HL-60 (cell line): ENCODE measurements at regions not wholly inside any gene's neighbourhood (a gene's known extent, or its start where the extent isn't known, plus 50 kb on each side); places are given as distances from the start of the nearest gene placed in this dataset.

Source experiments
- TF ChIP-seq, protein P1 (sequence below): IDR thresholded peaks from one replicate; pipeline ENCODE4 v1.5.1; 2011; ENCODE audit warnings: low read length, control low read depth, inconsistent platforms; ENCODE audit not compliant: insufficient read depth
- TF ChIP-seq, protein P2 (sequence below): IDR thresholded peaks from 2 replicates; pipeline ENCODE4 v1.6.1; 2012; ENCODE audit warnings: low read depth; ENCODE audit not compliant: insufficient replicate concordance

GRCh38 chr1:82161700-82162141 is 361.0 kb downstream of the ADGRL2 start:
- TF ChIP-seq, protein P1, sequence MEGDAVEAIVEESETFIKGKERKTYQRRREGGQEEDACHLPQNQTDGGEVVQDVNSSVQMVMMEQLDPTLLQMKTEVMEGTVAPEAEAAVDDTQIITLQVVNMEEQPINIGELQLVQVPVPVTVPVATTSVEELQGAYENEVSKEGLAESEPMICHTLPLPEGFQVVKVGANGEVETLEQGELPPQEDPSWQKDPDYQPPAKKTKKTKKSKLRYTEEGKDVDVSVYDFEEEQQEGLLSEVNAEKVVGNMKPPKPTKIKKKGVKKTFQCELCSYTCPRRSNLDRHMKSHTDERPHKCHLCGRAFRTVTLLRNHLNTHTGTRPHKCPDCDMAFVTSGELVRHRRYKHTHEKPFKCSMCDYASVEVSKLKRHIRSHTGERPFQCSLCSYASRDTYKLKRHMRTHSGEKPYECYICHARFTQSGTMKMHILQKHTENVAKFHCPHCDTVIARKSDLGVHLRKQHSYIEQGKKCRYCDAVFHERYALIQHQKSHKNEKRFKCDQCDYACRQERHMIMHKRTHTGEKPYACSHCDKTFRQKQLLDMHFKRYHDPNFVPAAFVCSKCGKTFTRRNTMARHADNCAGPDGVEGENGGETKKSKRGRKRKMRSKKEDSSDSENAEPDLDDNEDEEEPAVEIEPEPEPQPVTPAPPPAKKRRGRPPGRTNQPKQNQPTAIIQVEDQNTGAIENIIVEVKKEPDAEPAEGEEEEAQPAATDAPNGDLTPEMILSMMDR = no peak
- TF ChIP-seq, protein P2, sequence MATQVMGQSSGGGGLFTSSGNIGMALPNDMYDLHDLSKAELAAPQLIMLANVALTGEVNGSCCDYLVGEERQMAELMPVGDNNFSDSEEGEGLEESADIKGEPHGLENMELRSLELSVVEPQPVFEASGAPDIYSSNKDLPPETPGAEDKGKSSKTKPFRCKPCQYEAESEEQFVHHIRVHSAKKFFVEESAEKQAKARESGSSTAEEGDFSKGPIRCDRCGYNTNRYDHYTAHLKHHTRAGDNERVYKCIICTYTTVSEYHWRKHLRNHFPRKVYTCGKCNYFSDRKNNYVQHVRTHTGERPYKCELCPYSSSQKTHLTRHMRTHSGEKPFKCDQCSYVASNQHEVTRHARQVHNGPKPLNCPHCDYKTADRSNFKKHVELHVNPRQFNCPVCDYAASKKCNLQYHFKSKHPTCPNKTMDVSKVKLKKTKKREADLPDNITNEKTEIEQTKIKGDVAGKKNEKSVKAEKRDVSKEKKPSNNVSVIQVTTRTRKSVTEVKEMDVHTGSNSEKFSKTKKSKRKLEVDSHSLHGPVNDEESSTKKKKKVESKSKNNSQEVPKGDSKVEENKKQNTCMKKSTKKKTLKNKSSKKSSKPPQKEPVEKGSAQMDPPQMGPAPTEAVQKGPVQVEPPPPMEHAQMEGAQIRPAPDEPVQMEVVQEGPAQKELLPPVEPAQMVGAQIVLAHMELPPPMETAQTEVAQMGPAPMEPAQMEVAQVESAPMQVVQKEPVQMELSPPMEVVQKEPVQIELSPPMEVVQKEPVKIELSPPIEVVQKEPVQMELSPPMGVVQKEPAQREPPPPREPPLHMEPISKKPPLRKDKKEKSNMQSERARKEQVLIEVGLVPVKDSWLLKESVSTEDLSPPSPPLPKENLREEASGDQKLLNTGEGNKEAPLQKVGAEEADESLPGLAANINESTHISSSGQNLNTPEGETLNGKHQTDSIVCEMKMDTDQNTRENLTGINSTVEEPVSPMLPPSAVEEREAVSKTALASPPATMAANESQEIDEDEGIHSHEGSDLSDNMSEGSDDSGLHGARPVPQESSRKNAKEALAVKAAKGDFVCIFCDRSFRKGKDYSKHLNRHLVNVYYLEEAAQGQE = no peak
